HG02678 (cell line): ENCODE measurements at regions not wholly inside any gene's neighbourhood (a gene's known extent, or its start where the extent isn't known, plus 50 kb on each side); places are given as distances from the start of the nearest gene placed in this dataset.

Experiments used
- ATAC-seq: cut with Tn5 transposase; IDR thresholded peaks from one replicate; pipeline ENCODE4 v1.9.1; 2021; ENCODE audit warnings: mild to moderate bottlenecking, moderate library complexity; ENCODE audit not compliant: unreplicated experiment

DNA sequence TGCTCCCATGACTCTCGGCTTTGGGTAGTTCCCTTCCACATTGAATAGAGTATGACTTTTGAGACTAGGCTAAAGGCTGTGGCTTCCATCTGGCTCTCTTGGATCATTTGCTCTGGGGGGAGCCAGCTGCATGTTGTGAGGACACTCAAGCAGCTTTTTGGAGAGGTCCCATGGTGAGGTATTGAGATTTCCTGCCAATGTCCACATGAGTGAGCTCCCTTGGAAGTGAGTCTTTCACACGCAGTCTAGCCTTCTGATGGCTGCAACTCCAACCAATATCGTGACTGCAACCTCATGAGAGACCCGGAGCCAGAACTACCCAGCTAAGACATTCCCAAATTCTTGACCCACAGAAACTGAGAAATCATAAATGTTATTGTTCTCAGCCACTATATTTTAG is 127.7 kb upstream of the KAZN start:
- no peak for ATAC-seq

- ATAC-seq, result no peak
These were observed 123.6 kb upstream of the KAZN start for GRCh38 chr1:14474856-14475255.

GRCh38 chr1:14476170-14476955 is 122.1 kb upstream of the KAZN start:
- ATAC-seq, result no peak

DNA sequence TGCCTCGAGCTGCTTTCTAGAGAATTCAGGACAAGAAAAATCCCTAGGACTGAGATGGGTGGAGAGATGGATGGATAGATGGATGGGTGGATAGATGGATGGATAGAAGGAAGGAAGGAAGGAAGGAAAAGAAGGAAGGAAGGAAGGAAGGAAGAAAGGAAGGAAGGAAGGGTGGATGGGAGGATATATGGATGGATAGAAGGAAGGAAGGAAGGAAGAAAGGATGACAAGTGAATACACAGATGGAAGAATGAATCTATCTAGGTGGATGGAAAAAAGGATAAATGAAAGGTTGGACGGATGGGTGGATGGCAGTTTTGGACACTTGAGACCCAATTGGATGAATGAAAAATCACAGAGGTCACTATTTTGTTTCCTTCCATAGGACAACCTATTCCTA is 120.4 kb upstream of the KAZN start:
- ATAC-seq, result no peak

- no peak for ATAC-seq
These were observed 118.6 kb upstream of the KAZN start for GRCh38 chr1:14479865-14480264.

GRCh38 chr1:14482784-14483450 is 115.6 kb upstream of the KAZN start:
- ATAC-seq, result no peak

DNA sequence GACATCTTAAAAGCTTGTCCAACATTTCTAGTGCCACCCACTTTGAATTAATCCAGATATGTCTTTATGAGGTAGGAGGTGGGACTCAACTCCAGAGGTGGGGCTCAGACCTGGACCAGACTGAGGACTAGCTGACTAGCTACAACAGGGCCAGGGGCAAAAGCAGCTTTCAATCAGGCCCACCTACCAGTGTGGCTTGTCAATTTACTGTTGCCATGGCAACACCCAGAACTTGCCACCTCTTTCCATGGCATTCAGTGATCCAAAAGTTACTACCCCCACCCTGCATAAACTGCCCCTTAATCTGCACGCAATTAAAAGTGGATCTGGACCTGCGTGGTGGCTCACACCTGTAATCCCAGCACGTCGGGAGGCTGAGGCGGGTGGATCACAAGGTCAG is 113.2 kb upstream of the KAZN start:
- ATAC-seq, result no peak

GRCh38 chr1:14486401-14487201 is 111.9 kb upstream of the KAZN start:
- ATAC-seq, result no peak

- no peak for ATAC-seq
These were observed 110.8 kb upstream of the KAZN start for GRCh38 chr1:14487671-14488070.

- ATAC-seq, result no peak
These were observed 103.6 kb upstream of the KAZN start for GRCh38 chr1:14494911-14495310.

DNA sequence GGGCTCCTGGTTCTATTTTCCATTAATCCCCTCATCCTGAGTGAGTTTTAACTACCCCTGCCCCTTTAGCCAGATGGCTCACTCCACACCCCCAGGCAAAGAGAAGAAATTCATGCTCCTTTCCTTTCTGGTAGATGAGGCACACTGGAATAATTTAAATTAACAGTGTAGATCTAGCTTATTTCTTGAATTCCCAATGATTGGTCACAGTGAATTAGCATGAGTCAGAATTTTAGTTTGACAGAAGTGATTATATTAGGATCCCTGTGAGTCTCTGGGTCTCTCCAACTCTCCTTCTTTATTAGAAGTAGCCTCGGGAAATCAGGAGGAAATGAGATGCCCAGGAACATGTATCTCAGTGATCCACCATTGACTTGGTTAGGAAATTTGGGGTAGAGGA is 103.1 kb upstream of the KAZN start:
- ATAC-seq, result no peak

- no peak for ATAC-seq
These were observed 102.5 kb upstream of the KAZN start for GRCh38 chr1:14495996-14496395.

DNA sequence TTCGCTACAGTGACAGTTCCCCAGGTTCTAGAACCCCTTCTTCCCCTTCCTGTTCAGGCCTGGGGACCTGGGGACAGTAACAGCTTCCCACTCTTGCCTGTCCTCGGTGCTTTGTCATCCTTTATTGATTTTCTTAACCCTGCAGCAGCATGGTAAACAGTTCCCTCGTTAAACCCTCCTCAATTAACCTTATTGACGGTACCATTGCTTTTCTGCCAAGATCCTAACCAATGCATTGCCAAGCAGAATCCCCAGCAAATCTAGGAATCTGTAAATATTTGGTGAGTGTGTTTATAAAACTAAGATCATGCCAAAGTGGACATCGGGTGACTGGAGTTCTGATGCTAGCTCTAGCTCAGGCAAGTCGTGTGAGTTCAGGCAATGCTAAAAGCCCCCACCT is 99.6 kb upstream of the KAZN start:
- no peak for ATAC-seq

DNA sequence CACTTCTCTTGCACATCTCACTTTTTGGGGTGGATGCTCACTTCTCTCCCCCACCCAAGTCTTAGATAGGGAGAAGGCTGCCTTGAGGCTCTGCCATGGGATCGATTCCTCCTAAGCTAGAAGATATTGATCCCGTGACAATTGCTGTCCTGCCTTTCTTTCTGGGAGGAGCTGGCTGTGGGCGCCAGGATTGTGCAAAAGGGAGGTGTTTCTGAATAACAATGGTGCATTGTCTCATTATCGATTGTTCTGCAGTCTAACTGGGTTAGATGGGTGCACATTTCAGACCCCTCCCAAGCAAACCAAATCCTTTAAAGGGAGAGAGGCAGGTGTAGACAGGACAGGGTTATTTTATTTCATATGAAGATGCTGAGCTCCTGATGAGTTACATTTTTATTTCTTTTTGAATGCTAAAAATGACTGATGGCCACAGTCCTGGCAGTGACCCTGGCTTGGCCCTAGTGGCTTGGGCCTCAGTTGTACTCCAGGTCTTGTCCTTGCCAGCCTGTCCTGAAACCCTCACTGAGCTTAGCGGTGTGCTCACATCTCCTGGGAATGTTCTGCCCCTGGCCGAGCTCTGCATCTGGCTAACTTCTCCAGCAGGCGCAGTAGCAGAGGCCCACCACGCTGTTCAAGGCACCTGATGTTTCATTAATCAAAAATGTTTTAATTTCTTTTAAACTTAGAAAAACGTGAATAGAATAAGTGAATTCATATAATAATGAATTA is 99.0 kb upstream of the KAZN start:
- ATAC-seq, result no peak

GRCh38 chr1:14500041-14500440 is 98.4 kb upstream of the KAZN start:
- ATAC-seq, result no peak

DNA sequence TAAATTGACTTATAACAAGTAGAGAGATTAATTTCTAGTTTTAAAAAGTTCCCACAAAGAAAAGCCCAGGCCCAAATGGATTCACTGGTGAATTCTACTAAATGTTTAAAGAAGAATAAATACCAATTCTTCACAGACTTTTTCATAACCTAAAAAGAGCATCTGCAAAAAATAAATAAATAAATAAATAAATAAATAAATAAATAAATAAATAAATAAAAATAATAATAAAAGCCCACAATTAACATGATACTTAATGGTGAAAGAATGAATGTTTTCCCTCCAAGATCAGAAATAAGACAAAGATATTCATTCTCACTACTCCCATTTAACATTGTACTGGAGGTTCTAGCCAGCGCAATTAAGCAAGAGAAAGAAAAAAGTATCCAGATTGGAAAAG is 97.6 kb upstream of the KAZN start:
- ATAC-seq, result no peak

DNA sequence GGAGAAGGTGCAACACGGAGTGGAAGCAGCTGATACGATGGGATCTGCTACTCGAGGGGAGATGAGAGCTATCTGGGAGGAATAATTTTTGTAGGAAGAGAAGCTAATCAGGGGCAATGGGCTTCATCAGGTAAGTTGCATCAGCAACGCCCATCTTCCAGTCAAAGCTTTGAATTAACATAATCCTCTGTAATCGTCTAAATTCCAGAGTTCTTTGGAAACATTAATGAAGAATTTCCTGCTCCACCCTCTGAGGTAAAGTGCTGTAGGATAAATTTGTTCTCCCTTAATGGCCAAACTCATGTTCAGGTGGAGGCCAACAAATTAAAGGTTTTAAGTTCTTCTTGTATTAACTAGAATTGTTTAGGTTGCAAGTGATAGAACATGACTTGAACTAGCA is 94.0 kb upstream of the KAZN start:
- ATAC-seq, result no peak

GRCh38 chr1:14506471-14507255 is 91.8 kb upstream of the KAZN start:
- no peak for ATAC-seq

DNA sequence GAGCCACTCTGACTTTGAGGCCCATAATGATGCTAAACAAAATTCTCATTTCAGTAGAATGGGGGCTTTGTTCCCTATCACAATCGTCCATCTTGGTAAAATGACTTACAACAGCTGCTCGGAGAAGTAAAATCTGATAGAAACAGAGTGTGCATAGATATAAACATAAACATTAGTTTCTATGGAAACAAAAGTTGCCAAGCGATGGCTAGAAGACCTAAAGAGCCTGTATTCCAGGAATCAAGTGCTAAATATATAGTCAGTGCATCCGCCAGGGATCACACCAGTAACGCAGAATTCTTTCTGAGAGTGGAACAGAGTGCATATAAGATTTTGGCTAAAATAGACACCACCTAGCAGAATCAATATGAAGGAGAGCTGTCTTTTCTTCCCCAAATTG is 91.2 kb upstream of the KAZN start:
- no peak for ATAC-seq

- ATAC-seq, result no peak
These were observed 89.9 kb upstream of the KAZN start for GRCh38 chr1:14508613-14509012.
